ENCODE measurements at regions not wholly inside any gene's neighbourhood (a gene's known extent, or its start where the extent isn't known, plus 50 kb on each side); places are given as distances from the start of the nearest gene placed in this dataset.

- Histone ChIP-seq H3K23ac (ENCODE audit: low read length in 2 of 2) (no peak overlapping the region), H3K9ac (ENCODE audit: low read length) (no peak overlapping the region), H2BK15ac (ENCODE audit: low read depth, poor library complexity, severe bottlenecking) (no peak overlapping the region), H4K8ac (ENCODE audit: low read length) (no peak overlapping the region), H3K4me2 (ENCODE audit: low read length, poor library complexity, severe bottlenecking) (no peak overlapping the region), H3K36me3 (ENCODE audit: control insufficient read depth in 1 of 2, insufficient read depth in 2 of 2, low read depth in 1 of 2, low read length in 2 of 2) (no peaks in the 10 kb centered on the region), H2BK12ac (ENCODE audit: low read length in 2 of 2) (no peak overlapping the region), H2AFZ (ENCODE audit: low read depth, low read length) (no peak overlapping the region), H2BK120ac (ENCODE audit: low read depth, low read length) (no peak overlapping the region), H3K27ac (ENCODE audit: low read length, poor library complexity, severe bottlenecking) (no peak overlapping the region), H3K27me3 (ENCODE audit: control insufficient read depth in 1 of 2, insufficient read depth in 1 of 2, low read length in 2 of 2) (no peaks in the 10 kb centered on the region), H4K91ac (ENCODE audit: low read length) (no peak overlapping the region), H3K18ac (ENCODE audit: low read depth in 1 of 2, low read length in 2 of 2) (no peak overlapping the region), H3K4me1 (ENCODE audit: control insufficient read depth, insufficient read depth, low read depth, low read length) (no peaks in the 10 kb centered on the region), H3K14ac (ENCODE audit: low read length in 2 of 2) (no peak overlapping the region), H3K79me1 (replicated peaks; ENCODE audit: low read length, poor library complexity, severe bottlenecking) (no peaks in the 10 kb centered on the region), H2BK5ac (ENCODE audit: low read depth, low read length, poor library complexity, severe bottlenecking) (no peak overlapping the region), H2AK5ac (ENCODE audit: low read length, severe bottlenecking) (no peak overlapping the region), H3K9me3 (ENCODE audit: control insufficient read depth, low read length) (no peaks in the 10 kb centered on the region), H3K4me3 (ENCODE audit: insufficient read depth in 1 of 2, low read depth in 1 of 2, low read length in 2 of 2) (no peak overlapping the region), H3K4ac (ENCODE audit: low read depth in 1 of 2, low read length in 2 of 2) (no peak overlapping the region)
- DNase-seq, result no peak
- WGBS, result 67% methylated on average over 14 of the region's 19 CpGs
These were observed 556.8 kb downstream of the GABRG1 start for GRCh38 chr4:45566896-45567603.

- Histone ChIP-seq H2BK5ac (ENCODE audit: low read depth, low read length, poor library complexity, severe bottlenecking) (no peak overlapping the region), H4K91ac (ENCODE audit: low read length) (no peak overlapping the region), H3K27ac (ENCODE audit: low read length, poor library complexity, severe bottlenecking) (no peak overlapping the region), H3K9ac (ENCODE audit: low read length) (no peak overlapping the region), H3K14ac (ENCODE audit: low read length in 2 of 2) (no peak overlapping the region), H3K18ac (ENCODE audit: low read depth in 1 of 2, low read length in 2 of 2) (no peak overlapping the region), H3K9me3 (ENCODE audit: control insufficient read depth, low read length) (no peaks in the 10 kb centered on the region), H3K4ac (ENCODE audit: low read depth in 1 of 2, low read length in 2 of 2) (no peak overlapping the region), H3K4me1 (ENCODE audit: control insufficient read depth, insufficient read depth, low read depth, low read length) (no peaks in the 10 kb centered on the region), H3K4me3 (ENCODE audit: insufficient read depth in 1 of 2, low read depth in 1 of 2, low read length in 2 of 2) (no peak overlapping the region), H2AFZ (ENCODE audit: low read depth, low read length) (no peak overlapping the region), H2BK120ac (ENCODE audit: low read depth, low read length) (no peak overlapping the region), H2AK5ac (ENCODE audit: low read length, severe bottlenecking) (no peak overlapping the region), H3K79me1 (replicated peaks; ENCODE audit: low read length, poor library complexity, severe bottlenecking) (no peaks in the 10 kb centered on the region), H2BK15ac (ENCODE audit: low read depth, poor library complexity, severe bottlenecking) (no peak overlapping the region), H3K4me2 (ENCODE audit: low read length, poor library complexity, severe bottlenecking) (no peak overlapping the region), H3K23ac (ENCODE audit: low read length in 2 of 2) (no peak overlapping the region), H3K36me3 (ENCODE audit: control insufficient read depth in 1 of 2, insufficient read depth in 2 of 2, low read depth in 1 of 2, low read length in 2 of 2) (no peaks in the 10 kb centered on the region), H4K8ac (ENCODE audit: low read length) (no peak overlapping the region), H2BK12ac (ENCODE audit: low read length in 2 of 2) (no peak overlapping the region), H3K27me3 (ENCODE audit: control insufficient read depth in 1 of 2, insufficient read depth in 1 of 2, low read length in 2 of 2) (no peaks in the 10 kb centered on the region)
- no CpG with 5 or more reads among the region's 1 CpG for WGBS
- no peak for DNase-seq
These were observed 569.4 kb downstream of the GABRG1 start for GRCh38 chr4:45554423-45554822.

- H2BK5ac ChIP-seq (ENCODE audit: low read depth, low read length, poor library complexity, severe bottlenecking), result no peak overlapping the region
- no peak overlapping the region for H2BK120ac ChIP-seq (ENCODE audit: low read depth, low read length)
- H2AFZ ChIP-seq (ENCODE audit: low read depth, low read length), result no peak overlapping the region
- H3K9ac ChIP-seq (ENCODE audit: low read length), result no peak overlapping the region
- H3K4me3 ChIP-seq (ENCODE audit: insufficient read depth in 1 of 2, low read depth in 1 of 2, low read length in 2 of 2), result no peak overlapping the region
- no peaks in the 10 kb centered on the region for H3K36me3 ChIP-seq (ENCODE audit: control insufficient read depth in 1 of 2, insufficient read depth in 2 of 2, low read depth in 1 of 2, low read length in 2 of 2)
- no peak for DNase-seq
- H3K4me1 ChIP-seq (ENCODE audit: control insufficient read depth, insufficient read depth, low read depth, low read length), result no peaks in the 10 kb centered on the region
- WGBS, result 85% methylated on average over 1 of the region's 4 CpGs
- H3K4ac ChIP-seq (ENCODE audit: low read depth in 1 of 2, low read length in 2 of 2), result no peak overlapping the region
- no peak overlapping the region for H2BK15ac ChIP-seq (ENCODE audit: low read depth, poor library complexity, severe bottlenecking)
- no peak overlapping the region for H2BK12ac ChIP-seq (ENCODE audit: low read length in 2 of 2)
- H3K27me3 ChIP-seq (ENCODE audit: control insufficient read depth in 1 of 2, insufficient read depth in 1 of 2, low read length in 2 of 2), result no peaks in the 10 kb centered on the region
- no peak overlapping the region for H3K23ac ChIP-seq (ENCODE audit: low read length in 2 of 2)
- H3K4me2 ChIP-seq (ENCODE audit: low read length, poor library complexity, severe bottlenecking), result no peak overlapping the region
- H3K79me1 ChIP-seq (replicated peaks; ENCODE audit: low read length, poor library complexity, severe bottlenecking), result no peaks in the 10 kb centered on the region
- H2AK5ac ChIP-seq (ENCODE audit: low read length, severe bottlenecking), result no peak overlapping the region
- H3K18ac ChIP-seq (ENCODE audit: low read depth in 1 of 2, low read length in 2 of 2), result no peak overlapping the region
- no peak overlapping the region for H3K14ac ChIP-seq (ENCODE audit: low read length in 2 of 2)
- H3K9me3 ChIP-seq (ENCODE audit: control insufficient read depth, low read length), result no peaks in the 10 kb centered on the region
- H4K8ac ChIP-seq (ENCODE audit: low read length), result no peak overlapping the region
- H4K91ac ChIP-seq (ENCODE audit: low read length), result no peak overlapping the region
- H3K27ac ChIP-seq (ENCODE audit: low read length, poor library complexity, severe bottlenecking), result no peak overlapping the region
These were observed 573.0 kb downstream of the GABRG1 start for GRCh38 chr4:45550766-45551366.

- H3K79me1 ChIP-seq (replicated peaks; ENCODE audit: low read length, poor library complexity, severe bottlenecking), result no peaks in the 10 kb centered on the region
- H2BK120ac ChIP-seq (ENCODE audit: low read depth, low read length), result no peak overlapping the region
- no peak overlapping the region for H3K23ac ChIP-seq (ENCODE audit: low read length in 2 of 2)
- no peak overlapping the region for H3K18ac ChIP-seq (ENCODE audit: low read depth in 1 of 2, low read length in 2 of 2)
- no peak overlapping the region for H3K27ac ChIP-seq (ENCODE audit: low read length, poor library complexity, severe bottlenecking)
- no peak overlapping the region for H4K8ac ChIP-seq (ENCODE audit: low read length)
- H3K36me3 ChIP-seq (ENCODE audit: control insufficient read depth in 1 of 2, insufficient read depth in 2 of 2, low read depth in 1 of 2, low read length in 2 of 2), result no peaks in the 10 kb centered on the region
- H3K9me3 ChIP-seq (ENCODE audit: control insufficient read depth, low read length), result peaks cover 8% of the 10 kb centered on the region
- H3K27me3 ChIP-seq (ENCODE audit: control insufficient read depth in 1 of 2, insufficient read depth in 1 of 2, low read length in 2 of 2), result no peaks in the 10 kb centered on the region
- no peak overlapping the region for H2BK15ac ChIP-seq (ENCODE audit: low read depth, poor library complexity, severe bottlenecking)
- WGBS, result no CpG with 5 or more reads among the region's 2 CpGs
- no peaks in the 10 kb centered on the region for H3K4me1 ChIP-seq (ENCODE audit: control insufficient read depth, insufficient read depth, low read depth, low read length)
- no peak overlapping the region for H3K9ac ChIP-seq (ENCODE audit: low read length)
- H3K4ac ChIP-seq (ENCODE audit: low read depth in 1 of 2, low read length in 2 of 2), result no peak overlapping the region
- no peak overlapping the region for H2AFZ ChIP-seq (ENCODE audit: low read depth, low read length)
- H2BK12ac ChIP-seq (ENCODE audit: low read length in 2 of 2), result no peak overlapping the region
- no peak overlapping the region for H3K14ac ChIP-seq (ENCODE audit: low read length in 2 of 2)
- no peak overlapping the region for H3K4me2 ChIP-seq (ENCODE audit: low read length, poor library complexity, severe bottlenecking)
- DNase-seq, result no peak
- no peak overlapping the region for H2BK5ac ChIP-seq (ENCODE audit: low read depth, low read length, poor library complexity, severe bottlenecking)
- H3K4me3 ChIP-seq (ENCODE audit: insufficient read depth in 1 of 2, low read depth in 1 of 2, low read length in 2 of 2), result no peak overlapping the region
- H4K91ac ChIP-seq (ENCODE audit: low read length), result no peak overlapping the region
- no peak overlapping the region for H2AK5ac ChIP-seq (ENCODE audit: low read length, severe bottlenecking)
These were observed 584.6 kb downstream of the GABRG1 start for GRCh38 chr4:45539142-45539814.

Measured in mesenchymal stem cell (in vitro differentiated cells and primary cell).